HG03457 (cell line): ENCODE measurements at regions not wholly inside any gene's neighbourhood (a gene's known extent, or its start where the extent isn't known, plus 50 kb on each side); places are given as distances from the start of the nearest gene placed in this dataset.
"Not testable (repeated sequence)": the region's sequence is repeated elsewhere in the genome, so short reads cannot be mapped to it uniquely, and the experiment has no call there.

Experiments
- ATAC-seq: cut with Tn5 transposase; IDR thresholded peaks from one replicate; pipeline ENCODE4 v1.9.1; 2021; ENCODE audit warnings: moderate number of reproducible peaks; ENCODE audit not compliant: unreplicated experiment

DNA sequence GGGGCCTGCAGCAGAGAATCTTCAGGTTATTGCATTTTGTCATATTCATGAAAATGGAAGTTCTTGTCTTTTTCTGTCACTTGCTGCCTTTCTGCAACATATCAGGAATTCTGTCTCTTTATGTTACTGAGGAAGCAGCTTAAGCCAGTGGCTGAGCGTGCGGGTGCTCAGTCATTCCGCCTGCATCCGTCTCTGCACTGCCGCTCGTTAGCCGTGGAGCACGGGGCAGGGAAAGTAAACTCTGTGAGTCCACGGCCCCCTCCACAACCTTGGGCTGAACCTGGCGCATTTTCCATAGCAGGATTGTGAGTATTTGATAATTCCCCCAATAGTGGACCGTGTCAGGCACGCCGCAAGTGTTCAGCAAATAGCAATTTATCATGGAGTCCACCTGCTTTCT is 1007.7 kb downstream of the BRD1 start:
- ATAC-seq = no peak

DNA sequence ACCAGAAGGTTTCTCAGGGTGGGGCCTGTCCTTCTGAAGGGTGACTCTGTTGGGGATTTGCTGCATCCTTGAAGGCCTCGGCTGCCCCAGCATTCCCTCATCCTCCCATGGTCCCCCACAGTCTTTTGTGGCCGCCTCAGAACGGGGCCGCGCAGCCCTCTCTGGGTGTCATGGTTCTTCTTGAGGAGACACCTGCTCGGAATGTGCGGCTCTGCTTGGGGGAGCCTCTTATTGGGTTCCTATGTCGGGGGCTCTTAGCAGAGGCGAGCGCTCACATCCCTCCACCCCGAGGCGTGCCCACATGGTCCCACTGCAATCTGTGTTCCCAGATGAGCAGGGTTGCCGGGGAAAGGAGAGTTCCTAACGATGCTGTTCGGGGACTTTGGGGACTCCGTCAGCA is 1008.4 kb downstream of the BRD1 start:
- no peak for ATAC-seq

DNA sequence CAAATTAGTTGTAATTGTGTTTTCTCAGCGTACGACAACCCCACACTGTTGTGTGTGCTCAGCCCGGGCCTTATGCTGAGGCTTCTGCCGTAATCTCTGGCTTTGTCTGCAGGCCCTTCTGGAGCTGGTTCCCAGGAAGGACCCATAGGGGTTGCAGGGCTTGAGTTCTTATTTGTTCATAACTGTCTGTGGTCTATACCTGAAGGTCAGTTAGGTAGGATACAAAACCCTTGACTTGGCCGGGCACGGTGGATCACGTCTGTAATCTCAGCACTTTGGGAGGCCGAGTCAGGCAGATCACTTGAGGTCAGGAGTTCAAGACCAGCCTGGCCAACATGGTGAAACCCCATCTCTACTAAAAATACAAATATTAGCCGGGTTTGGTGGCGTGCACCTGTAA is 1010.2 kb downstream of the BRD1 start:
- ATAC-seq = not testable (repeated sequence)

DNA sequence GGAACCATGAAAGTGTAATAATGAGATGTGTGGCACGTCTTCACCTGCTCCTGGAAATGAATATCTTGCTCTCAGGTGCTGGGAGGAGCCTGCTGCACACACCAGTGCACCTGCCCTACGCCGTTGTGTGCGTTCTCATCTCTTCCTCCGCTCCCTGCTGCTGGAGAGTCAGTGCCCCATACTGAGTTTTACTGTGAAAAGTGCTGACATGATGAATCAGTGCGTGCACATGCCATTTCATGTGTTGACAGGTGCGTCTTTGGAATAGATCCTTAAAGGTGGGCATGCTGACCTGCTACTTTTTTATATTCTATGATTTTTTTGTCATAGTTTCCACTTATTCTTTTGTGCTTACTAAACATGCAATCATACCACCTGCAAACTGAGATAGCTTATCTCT is 1015.8 kb downstream of the BRD1 start:
- no peak for ATAC-seq

DNA sequence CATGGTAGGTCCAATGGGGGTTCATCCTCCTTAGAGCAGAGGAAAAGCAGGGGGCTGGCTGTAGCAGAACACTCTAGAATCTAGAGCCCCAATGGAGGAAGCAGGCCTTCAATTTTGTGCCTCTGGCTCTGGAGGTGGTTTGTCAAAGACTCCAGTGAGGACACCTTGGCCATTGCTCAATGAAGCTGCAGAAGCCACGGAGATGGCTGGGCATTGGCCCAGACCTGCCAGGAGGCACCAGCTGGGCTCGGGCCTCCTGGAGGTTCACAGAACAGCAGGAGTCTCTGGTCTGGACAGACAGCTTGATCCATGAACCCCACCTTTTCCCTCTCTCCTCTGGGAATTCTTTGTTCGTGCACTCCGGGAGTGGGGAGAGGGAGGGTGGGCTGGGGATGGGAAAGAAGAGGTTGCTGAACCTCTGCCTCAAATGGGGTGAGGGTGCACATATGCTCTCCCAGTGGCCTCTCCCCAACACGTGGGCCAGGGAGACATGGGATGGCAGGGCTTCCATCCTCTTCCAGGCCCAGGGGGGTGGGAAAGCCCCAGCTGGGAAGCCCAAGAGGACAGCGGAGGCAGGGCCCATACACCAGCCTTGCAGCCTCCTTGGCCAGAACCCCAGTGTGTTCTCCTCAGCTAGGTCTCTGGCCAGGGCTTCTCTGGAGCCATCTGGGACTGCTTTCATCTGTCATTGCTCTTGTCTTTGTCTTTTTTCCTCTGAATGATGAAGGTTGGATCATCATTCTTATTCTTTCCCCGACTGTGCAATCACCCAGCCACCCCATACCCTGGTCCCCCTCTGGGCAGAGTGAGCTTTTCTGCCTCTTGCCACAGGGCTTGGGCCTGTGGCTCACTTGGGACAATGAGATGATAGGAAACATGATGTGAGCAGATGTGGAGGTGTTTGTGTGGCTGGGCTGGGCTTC is 1019.4 kb downstream of the BRD1 start:
- ATAC-seq = no peak

DNA sequence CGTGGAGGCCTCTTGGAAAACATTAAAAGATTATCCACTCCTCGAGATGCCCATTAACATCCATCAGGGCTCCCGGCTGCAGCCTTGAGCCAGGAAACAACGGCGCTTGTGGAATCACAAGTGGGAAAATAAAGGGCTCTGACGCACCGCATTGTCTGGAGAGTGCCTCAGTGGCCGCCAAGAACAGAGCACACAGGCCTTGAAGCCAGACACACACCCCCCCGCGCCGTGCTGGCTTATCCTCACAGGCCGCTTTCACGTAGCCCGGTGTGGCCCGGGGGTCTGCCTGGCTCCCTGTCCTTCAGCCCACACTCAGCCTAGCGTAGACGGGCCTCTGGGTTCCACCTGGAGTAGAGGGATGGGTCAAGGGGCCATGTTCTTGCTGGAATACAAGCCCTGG is 1020.5 kb downstream of the BRD1 start:
- no peak for ATAC-seq

DNA sequence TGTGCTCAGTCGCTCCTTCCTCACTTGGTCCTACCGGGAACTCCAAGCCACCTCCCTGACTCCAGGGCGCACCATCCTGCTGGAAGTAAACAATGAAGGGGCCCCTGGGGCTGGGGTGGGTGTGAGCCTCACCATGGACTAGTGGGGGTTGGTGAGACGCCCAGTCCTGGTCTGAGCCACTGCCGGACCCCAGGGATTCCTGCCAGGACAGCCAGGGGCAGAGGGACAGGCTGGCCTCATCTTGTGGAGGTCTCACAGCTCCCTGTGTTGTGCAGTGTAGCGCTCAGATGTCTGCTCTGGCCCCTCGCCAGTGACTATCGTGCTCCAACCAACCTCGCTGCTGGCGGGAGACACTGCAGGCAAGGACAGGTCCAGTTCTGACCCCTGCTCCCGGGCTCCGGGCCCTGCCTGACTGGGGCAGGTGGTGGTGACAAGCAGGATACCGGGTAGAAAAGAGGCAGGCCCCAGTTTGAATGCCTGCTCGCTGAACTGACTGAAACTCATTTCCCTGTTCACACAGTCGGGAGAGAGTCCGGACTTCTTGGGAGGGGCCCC is 1021.4 kb downstream of the BRD1 start:
- ATAC-seq = no peak

DNA sequence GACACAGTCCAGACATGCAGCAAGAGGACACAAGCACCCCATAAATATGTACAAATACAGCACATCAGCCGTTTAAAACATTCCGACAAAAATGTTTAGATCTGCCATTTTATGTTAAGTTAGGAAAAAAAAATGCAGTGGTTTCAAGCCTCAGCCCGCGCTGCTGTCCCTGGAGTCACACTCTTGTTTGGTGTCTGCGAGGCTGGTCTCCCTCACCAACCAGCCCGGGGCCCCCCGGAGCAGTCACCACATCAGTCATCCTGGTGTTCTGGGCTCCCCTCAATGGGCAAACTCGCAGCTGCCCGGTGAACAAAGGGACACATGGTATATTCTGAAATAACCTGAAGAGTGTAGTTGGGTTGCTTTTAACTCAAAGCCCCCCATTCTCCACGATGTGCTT is 1022.2 kb downstream of the BRD1 start:
- ATAC-seq = no peak

DNA sequence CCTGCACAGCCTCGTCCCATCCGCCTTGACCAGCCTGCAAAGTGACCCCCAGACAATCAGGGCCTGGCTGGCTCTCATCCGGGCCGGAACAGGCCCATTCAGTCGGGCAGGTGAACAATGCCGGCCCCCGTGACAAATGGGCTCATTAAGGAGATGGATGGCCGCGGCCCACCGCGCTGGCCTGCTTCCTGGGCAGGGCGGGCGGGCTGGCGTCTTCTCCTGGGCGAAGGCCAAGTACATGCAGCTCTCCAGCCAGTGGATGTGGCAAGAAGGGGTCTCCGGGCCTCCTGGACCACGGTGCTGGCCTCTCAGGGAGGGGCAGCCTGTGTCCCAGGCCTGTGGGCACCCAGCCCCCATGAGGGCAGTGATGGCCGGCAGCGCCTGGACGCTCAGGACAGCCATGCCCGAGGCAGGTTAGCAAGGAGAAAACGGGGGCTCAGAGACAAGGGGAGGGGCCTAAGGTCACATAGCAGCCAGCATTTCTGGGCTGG is 1022.8 kb downstream of the BRD1 start:
- no peak for ATAC-seq

DNA sequence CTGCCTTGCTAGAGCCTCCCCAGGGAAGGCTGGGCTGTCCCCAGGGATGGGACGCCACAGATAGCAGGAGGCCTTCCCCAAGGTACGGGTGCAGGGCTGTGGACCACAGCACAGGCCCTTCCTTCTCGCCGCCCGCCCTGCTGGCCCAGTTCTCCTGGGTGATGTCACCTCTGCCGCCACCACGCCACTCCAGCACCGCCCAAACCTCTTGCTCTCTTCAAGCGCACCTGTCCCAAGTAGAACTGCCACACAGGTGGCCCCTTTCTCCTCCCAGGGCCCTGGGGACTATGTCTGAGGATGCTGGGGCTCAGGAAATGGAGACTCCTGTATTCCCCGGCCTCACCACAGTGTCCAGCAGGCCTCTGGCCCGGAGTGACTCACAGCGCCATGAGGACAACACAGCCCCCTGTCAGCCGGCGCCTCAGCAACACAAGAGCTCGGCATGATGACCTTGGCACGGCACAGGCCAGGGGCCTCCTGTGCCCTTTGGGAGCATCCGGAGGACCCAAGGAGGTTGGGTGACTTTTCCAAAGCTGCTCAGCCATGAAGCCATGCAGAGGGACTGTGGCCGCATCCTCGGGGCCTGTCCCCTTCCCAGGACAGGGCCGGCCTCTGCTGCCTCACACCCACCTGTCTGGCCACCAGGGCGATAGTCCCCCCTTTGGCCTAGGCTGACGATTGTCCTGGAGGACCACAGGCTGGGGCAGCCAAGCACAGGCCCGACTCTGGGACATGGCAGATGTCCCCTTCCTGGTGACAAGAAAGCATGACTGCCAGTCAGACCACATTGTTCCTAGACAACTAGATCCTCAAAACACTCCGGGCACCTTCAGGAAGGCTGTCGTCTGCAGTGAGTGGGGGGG is 1023.5 kb downstream of the BRD1 start:
- no peak for ATAC-seq

DNA sequence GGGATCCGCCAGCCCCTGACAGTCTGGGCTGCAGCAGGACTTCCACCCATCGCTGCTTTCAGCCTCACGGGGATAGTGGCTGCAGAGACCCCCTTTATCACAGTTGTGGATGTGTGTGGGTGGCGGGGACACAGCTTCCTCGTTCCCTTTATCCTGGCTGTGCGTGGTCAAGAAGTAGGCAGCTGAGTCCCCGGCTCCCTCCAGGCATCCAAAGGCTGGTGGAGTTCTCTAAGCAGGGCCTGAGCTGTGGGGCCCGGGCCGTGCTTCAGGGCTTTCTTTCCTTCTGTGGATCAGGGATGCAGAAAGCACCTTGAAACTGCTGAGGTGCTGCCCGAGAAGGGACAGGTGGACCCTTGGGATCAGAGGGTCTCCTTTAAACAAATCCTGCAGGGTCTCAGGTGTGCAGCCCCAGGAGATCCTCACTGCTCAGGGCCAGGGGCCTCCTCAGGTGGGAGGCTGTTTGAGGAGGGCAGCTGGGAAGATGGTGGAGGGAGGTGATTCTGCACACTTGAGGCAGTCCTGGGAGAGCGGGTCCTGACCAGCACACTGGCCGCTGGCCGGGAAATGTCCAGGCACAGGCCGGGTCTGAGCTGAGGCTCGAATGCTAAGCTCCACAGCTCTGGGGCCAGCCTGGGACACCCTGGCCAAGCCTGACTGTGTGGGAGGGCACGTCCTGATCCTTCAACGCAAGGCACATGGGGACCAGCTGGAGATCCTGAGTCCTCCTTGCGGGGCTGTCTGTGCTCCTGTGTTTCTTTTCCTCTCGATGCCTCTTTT is 1024.3 kb downstream of the BRD1 start:
- no peak for ATAC-seq

DNA sequence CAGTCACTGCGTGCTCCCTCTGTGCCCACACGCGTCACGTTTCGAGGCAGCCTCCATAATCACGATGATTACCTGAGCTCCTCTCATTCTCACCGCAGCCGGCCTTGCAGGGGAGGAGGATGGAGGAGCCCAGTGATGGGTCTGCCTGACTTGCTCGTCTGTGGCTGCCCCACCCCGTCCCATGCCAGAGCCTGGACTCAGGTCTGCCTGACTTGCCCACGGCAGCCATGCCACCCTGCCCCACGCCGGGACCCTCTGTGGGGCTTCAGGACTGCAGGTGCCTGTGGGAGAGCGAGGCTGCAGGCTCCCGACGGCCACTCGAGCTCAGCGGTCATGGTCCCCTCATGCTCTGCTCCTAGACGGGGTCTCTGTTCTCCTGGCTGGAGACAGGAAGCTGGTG is 1025.1 kb downstream of the BRD1 start:
- no peak for ATAC-seq

DNA sequence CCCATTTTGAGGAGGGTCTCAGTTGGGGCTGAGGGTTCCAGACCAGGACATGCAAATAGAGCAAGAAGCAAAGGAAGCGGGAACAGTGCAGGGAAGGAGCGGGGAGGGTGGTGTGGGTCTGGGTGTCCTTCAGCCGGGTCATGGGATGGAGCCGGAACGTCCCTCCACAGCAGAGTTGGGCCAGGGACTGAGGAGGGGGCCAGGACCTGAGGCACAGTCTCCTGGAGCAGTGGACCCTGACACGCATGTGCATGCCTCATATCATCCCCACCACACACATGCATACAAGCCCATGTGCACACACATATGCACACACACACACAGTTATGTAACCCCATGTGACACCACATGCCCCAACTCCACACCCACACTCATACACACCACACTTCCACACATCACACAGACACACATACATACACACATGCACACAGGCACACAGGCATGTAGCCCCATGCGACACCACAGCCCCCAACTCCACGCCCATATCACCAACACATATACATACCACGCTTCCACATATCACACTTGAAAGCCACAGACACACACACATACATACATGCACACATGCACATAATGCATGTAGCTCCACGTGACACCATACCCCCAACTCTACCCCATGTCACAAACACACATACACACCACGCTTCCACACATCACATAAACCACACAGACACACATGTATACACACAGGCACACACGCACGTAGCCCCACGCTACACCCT is 1026.6 kb downstream of the BRD1 start:
- ATAC-seq = no peak

DNA sequence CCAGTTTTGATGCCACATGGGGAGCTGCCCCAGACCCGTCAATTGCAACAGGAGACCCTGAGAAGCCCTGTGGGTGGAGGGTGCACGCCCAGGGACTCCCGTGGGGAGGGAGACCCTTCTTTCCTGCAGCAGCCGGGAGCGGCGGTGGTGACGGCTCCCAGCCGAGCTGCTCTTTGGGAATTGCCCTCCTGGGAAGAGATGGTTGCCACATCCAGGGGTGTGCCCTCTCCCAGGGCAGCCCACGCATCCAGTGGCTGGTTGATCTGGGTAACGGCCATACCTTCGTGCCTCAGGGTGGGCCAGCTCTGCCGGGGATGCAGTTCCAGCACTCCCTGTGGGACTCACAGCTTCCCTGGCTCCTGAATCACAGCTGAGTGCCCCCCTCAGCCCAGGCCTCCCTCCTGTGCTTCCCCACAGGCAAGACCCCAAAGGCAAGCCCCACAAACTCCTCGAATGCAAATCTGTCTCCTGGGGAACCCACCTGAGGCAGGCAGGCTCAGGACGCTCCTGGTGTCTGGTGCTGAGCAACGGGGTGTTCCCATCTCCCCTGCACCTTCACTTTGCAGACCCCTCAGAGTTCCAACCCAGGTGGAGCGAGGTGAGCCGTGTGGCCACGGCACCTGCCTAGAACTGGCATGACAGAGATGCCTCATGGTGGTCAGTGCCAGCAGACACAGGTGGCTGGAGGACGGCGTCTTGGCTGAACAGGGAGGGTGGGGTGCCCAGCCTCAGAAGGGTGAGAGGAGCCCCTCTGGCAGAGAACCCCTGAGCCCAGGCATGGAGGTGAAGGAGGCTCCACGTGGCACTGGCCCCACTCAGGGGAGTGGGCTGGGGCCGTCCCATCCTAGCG is 1027.4 kb downstream of the BRD1 start:
- ATAC-seq = no peak

DNA sequence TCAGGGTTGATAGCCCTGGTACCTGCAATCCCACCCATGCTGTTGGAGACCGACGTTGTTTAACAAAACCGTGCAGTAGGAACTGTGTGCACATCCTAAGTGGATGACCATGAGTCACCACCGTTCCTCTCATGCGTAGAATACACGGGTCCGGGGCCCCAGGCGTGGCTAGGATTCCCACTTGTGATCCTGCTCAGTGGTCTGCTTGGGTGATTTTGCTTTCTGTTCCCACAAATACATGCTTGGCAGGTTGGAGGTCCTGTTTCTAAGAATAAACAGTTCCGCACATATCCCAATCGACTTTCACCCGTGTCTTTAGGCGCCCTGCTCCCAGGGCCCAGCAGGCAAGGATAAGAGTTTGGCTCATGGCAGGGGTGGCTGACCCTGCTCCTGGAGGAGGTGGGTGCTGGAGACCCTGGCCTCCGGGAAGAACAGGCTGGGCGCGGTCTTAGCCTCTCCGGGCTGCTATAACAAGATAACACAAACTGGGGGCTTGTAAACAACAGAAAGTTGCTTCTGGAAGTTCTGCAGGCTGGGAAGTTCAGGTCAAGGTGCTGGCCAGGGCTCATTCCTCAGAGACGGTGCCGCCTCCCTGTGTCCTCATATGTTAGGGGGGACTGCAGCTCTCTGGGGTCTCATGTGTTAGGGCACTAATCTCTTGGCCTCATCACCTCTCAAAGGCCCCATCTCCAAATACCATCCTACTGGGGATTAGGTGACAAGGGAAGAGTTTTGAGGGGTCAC is 1028.3 kb downstream of the BRD1 start:
- ATAC-seq = no peak

DNA sequence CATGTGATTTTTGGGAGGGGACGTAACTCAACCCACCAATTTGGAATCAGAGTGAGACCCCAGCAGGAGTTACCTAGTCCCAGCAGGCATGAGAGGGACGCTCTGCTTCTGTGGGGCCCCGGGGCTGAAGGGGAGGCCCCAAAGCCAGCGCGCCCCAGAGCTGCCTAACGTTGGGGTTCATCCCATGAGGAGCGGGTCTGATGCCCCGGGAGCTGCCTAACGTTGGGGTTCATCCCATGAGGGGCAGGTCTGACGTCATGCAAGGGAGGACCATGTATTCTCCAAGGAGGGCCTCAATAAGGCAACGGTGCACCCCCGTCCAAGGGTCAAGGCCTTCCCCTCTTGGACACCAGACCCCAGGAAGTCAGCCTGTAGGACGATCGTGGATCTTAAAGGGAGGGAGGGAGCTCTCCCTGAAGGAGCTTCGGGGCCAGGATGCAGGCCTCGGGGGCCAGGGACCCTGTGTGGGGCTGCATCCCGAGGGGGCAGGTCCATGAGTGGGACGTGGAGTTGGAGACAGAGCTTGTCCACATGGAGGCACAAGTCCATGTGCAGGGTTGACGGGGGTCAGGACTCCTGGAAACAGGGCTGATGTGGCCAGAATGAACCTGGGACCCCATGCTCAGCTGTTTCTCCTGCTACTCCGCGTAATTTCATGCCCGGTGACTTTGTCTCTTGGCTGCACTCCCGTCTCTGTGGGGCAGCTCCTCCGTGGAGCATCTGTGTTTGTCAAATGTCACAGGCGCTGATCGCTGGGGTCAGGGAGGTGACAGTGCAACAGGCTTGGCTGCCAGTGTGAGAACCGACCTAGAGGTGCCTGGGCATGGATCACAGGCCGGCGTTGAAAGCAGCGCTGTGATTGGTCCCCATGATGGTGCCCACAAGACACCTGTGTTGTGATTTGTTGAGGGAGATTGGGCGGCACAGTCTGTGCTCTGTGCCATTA is 1029.1 kb downstream of the BRD1 start:
- no peak for ATAC-seq

DNA sequence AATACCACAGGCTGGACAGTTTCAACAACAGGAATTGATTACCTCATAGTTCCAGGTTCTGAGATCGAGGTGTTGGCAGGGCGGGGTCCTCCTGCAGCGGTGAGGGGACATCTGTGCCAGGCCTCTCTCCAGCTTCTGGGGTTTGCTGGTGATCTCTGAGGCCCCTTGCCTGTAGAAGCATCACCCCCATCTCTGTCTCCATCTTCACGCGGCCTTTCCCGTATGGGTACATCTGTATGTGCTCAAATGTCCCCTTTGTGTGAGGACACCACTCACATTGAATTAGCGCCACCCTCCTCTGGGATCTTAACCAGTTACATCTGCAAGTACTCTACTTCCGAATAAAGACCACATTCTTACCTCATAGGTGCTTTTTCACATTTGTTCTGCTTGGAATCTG is 1029.9 kb downstream of the BRD1 start:
- no peak for ATAC-seq
